Left ventricle myocardium inferior (tissue), 1 donor: ENCODE measurements at regions not wholly inside any gene's neighbourhood (a gene's known extent, or its start where the extent isn't known, plus 50 kb on each side); places are given as distances from the start of the nearest gene placed in this dataset.

Source experiments
- DNase-seq: peaks from one replicate; pipeline ENCODE4 v3.0.0-alpha.2; 2020
- H3K27ac ChIP-seq: fragments of 200-600 bp; replicated peaks from 2 replicates; pipeline ENCODE4 v1.8.0; 2021
- H3K27me3 ChIP-seq: fragments of 200-600 bp; 2 replicates; pipeline ENCODE4 v1.8.0; 2021; ENCODE audit warnings: low read depth
- H3K36me3 ChIP-seq: fragments of 200-600 bp; 2 replicates; pipeline ENCODE4 v1.8.0; 2021
- H3K4me1 ChIP-seq: fragments of 200-600 bp; 2 replicates; pipeline ENCODE4 v1.8.0; 2021
- H3K4me3 ChIP-seq: fragments of 200-600 bp; 2 replicates; pipeline ENCODE4 v1.8.0; 2021; ENCODE audit warnings: mild to moderate bottlenecking, moderate library complexity
- H3K9me3 ChIP-seq: fragments of 200-600 bp; replicated peaks from 2 replicates; pipeline ENCODE4 v1.8.0; 2021
- intact Hi-C: fragments of 100-400 bp; cut with micrococcal nuclease; formaldehyde crosslinking; loops from one replicate; pipeline ENCODE4 v1.11.0; 2022
- TF ChIP-seq, protein P1 (sequence below): fragments of 200-600 bp; IDR thresholded peaks from 2 replicates; pipeline ENCODE4 v1.8.0; 2021; ENCODE audit warnings: antibody characterized with exemption, mild to moderate bottlenecking, borderline replicate concordance
- donor health status: DM: no; HTN: yes; CAD: no; lungs with severe emphysema.

DNA sequence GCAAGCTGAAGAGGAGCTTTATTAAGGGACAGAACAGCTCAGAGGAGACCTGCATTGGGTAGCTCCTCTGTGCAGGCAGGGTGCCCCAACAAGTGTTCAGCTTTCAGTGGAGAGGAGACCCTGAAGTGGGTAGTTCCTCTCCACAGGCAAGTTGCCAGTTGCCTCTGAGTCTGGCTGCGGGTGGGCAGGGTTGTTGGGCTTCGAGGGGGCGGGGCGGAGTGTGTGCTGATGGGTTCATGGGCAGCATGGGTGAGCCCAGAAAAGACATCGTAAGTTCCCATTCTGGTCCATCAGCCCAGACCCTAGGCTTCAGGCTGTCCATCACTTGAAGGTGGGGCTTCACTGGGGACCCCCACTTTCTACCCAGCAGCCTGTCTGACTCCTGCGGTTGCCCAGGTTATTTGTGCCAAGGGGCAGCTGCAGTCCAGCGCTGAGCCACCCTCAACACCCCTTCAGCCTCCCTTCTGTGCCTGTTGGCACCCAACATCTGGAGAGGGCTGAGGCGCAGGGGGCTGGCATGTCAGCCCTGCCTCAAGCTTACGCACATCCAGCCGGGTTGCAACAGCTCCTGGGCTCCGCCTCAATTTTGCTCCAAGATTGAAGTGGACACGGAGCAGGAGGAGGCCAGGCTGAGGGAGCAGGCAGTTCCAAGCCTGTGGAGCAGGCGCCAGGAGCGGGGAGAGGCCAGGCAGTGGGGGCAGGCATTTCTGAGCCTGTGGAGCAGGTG is 350.5 kb upstream of the PCDH20 start:
- intact Hi-C loops: no loop called here
- Histone ChIP-seq H3K27me3 (no peaks in the 10 kb centered on the region), H3K4me1 (no peaks in the 10 kb centered on the region), H3K9me3 (peaks cover 39% of the 10 kb centered on the region), H3K4me3 (no peak overlapping the region), H3K36me3 (no peaks in the 10 kb centered on the region), H3K27ac (no peak overlapping the region)
- TF ChIP-seq, protein P1, sequence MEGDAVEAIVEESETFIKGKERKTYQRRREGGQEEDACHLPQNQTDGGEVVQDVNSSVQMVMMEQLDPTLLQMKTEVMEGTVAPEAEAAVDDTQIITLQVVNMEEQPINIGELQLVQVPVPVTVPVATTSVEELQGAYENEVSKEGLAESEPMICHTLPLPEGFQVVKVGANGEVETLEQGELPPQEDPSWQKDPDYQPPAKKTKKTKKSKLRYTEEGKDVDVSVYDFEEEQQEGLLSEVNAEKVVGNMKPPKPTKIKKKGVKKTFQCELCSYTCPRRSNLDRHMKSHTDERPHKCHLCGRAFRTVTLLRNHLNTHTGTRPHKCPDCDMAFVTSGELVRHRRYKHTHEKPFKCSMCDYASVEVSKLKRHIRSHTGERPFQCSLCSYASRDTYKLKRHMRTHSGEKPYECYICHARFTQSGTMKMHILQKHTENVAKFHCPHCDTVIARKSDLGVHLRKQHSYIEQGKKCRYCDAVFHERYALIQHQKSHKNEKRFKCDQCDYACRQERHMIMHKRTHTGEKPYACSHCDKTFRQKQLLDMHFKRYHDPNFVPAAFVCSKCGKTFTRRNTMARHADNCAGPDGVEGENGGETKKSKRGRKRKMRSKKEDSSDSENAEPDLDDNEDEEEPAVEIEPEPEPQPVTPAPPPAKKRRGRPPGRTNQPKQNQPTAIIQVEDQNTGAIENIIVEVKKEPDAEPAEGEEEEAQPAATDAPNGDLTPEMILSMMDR: no peak
- DNase-seq: no peak

DNA sequence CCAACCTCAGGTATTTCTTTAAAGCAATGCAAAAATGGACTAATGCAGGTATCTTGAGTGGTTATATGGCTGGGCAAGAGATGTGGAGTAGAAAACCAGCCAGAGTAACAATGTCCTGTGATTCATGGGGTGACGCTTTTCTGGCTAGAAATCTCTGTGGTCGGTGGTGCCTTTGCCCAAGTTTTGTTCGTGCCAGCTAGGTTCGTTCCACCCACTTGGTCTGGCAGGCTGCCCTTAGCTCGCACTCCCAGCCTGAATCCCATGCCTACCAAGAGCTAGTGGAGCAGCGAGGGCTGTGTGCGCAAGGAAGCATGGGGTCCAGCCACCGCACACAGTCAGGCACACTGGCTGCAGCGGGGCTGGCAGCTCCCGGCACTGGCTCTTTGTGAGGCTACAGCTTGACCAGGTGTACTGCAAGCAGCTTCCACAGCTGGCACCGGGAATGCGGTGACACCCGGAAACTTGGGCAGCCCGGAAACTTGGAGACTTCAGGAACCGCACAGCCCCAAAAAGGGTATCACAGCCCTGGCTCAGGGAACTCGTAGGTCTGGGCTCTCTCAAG is 349.6 kb upstream of the PCDH20 start:
- H3K36me3 ChIP-seq: no peaks in the 10 kb centered on the region
- no peak overlapping the region for H3K27ac ChIP-seq
- no peaks in the 10 kb centered on the region for H3K4me1 ChIP-seq
- H3K9me3 ChIP-seq: peaks cover 42% of the 10 kb centered on the region
- no peaks in the 10 kb centered on the region for H3K27me3 ChIP-seq
- H3K4me3 ChIP-seq: no peak overlapping the region
- DNase-seq: no peak
- TF ChIP-seq, protein P1: no peak
- intact Hi-C loops: no loop called here

DNA sequence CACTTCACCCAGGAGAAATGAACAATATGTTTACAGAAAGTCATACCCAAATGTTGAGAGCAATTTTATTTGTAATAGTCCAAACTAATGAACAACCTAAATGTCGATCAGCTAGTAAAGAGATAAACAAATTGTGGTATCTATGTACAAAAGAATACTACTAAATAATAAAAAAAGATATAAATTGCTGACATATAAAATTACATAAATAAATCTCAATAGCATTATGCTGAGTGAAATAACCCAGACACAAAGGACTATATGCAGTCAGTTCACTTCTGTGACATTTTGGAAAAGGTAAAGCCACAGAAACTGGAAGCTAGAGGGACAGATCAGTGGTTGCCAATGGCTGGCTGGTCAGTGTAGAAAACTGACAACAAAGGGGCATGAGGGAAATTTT is 346.0 kb upstream of the PCDH20 start:
- H3K36me3 ChIP-seq: no peaks in the 10 kb centered on the region
- DNase-seq: no peak

DNA sequence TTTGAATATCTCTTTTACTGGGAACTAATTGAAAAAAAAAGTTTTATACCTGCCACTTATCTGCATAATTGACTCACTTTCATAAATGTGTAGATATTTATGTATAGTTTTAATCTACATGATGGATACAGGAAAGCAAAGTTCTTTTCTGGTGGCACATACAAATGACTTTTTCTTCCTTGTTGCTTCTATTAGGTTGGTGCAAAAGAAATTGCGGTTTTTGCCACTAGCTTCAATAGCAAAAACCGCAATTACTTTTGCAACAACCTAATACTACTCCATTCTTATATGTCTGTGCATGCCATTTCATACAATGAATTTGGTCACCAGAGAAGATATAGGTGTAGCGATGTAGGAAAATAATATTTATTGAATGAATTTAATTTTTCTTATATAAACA is 344.5 kb upstream of the PCDH20 start:
- intact Hi-C loops: no loop called here
- Histone ChIP-seq H3K27ac (no peak overlapping the region), H3K27me3 (no peaks in the 10 kb centered on the region), H3K36me3 (no peaks in the 10 kb centered on the region), H3K4me3 (no peak overlapping the region), H3K9me3 (peaks cover 35% of the 10 kb centered on the region), H3K4me1 (no peaks in the 10 kb centered on the region)
- TF ChIP-seq, protein P1: no peak
- DNase-seq: no peak

More for the DNA sequence above, 346.0 kb upstream of the PCDH20 start:
- H3K27me3 ChIP-seq: no peaks in the 10 kb centered on the region
- intact Hi-C loops: no loop called here
- peaks cover 26% of the 10 kb centered on the region for H3K9me3 ChIP-seq
- H3K27ac ChIP-seq: no peak overlapping the region
- no peak overlapping the region for H3K4me3 ChIP-seq
- TF ChIP-seq, protein P1: no peak
- no peaks in the 10 kb centered on the region for H3K4me1 ChIP-seq

DNA sequence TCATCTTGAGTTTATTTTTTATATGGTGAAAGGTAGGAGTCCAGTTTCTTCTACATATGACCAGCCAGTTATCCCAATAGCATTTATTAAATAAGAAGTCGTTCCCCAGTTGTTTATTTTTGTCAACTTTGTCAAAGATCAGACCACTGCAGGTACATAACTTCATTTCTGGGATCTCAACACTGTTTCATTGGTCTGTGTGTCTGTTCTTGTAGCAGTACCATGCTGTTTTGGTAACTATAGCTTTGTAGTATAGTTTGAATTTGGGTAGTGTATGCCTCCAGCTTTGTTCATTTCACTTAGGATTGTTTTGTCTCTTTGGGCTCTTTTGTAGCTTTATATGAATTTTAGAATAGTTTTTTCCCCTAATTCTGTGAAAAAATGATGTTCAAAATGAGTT is 340.4 kb upstream of the PCDH20 start:
- Histone ChIP-seq H3K36me3 (no peaks in the 10 kb centered on the region), H3K27ac (no peak overlapping the region), H3K9me3 (peaks cover 38% of the 10 kb centered on the region), H3K4me3 (no peak overlapping the region), H3K27me3 (no peaks in the 10 kb centered on the region), H3K4me1 (no peaks in the 10 kb centered on the region)
- intact Hi-C loops: no loop called here
- DNase-seq: no peak
- TF ChIP-seq, protein P1: no peak
